Peyer's patch (tissue), 4 donors: ENCODE measurements at regions not wholly inside any gene's neighbourhood (a gene's known extent, or its start where the extent isn't known, plus 50 kb on each side); places are given as distances from the start of the nearest gene placed in this dataset.

ENCODE experiments used
- POLR2A ChIP-seq, 2 donors: fragments of 450-650 bp; IDR thresholded peaks; one replicate each; pipeline ENCODE4 v1.5.1; 2017; ENCODE audit warnings: antibody characterized with exemption in 2 of 2, mild to moderate bottlenecking in 2 of 2, moderate library complexity in 2 of 2
- TF ChIP-seq, protein P1 (sequence below), 6 experiments: fragments of 450-650 bp in 4 of 6; fragments of 200-600 bp in 2 of 6; sonication (generic) in 1 of 6; IDR thresholded peaks; one replicate each; pipeline ENCODE4 v1.5.1; 2017 to 2019; ENCODE audit warnings: antibody characterized with exemption in 6 of 6, mild to moderate bottlenecking in 3 of 6, moderate library complexity in 1 of 6

DNA sequence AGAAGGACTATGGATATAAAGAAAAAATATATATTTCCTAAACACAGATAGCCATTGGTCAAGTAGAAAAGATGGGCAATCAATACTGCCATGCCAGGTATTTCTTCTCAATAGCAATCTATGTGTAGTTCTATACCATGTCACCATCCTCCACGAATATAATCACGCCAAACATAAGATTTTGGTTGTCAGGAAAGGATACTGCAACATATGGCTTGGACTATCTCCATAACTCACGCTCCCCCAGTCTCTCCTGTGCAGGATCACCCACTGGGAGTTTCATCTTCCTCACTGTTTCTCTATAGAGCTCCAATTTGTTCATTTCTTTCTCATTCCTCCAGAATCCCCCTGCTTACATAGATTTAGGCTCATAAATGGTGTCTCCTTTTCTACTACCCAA, 462.9 kb upstream of the KCNMB2 start:
- TF ChIP-seq, protein P1, sequence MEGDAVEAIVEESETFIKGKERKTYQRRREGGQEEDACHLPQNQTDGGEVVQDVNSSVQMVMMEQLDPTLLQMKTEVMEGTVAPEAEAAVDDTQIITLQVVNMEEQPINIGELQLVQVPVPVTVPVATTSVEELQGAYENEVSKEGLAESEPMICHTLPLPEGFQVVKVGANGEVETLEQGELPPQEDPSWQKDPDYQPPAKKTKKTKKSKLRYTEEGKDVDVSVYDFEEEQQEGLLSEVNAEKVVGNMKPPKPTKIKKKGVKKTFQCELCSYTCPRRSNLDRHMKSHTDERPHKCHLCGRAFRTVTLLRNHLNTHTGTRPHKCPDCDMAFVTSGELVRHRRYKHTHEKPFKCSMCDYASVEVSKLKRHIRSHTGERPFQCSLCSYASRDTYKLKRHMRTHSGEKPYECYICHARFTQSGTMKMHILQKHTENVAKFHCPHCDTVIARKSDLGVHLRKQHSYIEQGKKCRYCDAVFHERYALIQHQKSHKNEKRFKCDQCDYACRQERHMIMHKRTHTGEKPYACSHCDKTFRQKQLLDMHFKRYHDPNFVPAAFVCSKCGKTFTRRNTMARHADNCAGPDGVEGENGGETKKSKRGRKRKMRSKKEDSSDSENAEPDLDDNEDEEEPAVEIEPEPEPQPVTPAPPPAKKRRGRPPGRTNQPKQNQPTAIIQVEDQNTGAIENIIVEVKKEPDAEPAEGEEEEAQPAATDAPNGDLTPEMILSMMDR (IDR thresholded peaks at IDR 0.05) = no peak
- no peak for TF ChIP-seq POLR2A (IDR thresholded peaks at IDR 0.05)
